Neural progenitor cell (in vitro differentiated cells): ENCODE measurements at regions not wholly inside any gene's neighbourhood (a gene's known extent, or its start where the extent isn't known, plus 50 kb on each side); places are given as distances from the start of the nearest gene placed in this dataset.
"Not testable (repeated sequence)": the region's sequence is repeated elsewhere in the genome, so short reads cannot be mapped to it uniquely, and the experiment has no call there.

Experiments
- DNase-seq: peaks from one replicate; pipeline ENCODE4 v3.0.0-alpha.2; 2016; ENCODE audit warnings: low spot score
- H2AFZ ChIP-seq: fragments of 200-600 bp; sonication (generic); replicated peaks from 2 replicates; pipeline ENCODE4 v1.6.1; 2016; ENCODE audit warnings: antibody characterized with exemption
- H3F3A ChIP-seq: fragments of 200-600 bp; sonication (generic); 2 replicates; pipeline ENCODE4 v1.6.1; 2016; ENCODE audit warnings: antibody characterized with exemption, low read depth
- H3K27ac ChIP-seq: fragments of 200-600 bp; sonication (generic); 2 replicates; pipeline ENCODE4 v1.5.1; 2016; ENCODE audit warnings: mild to moderate bottlenecking
- H3K27me3 ChIP-seq: fragments of 200-600 bp; sonication (generic); 2 replicates; pipeline ENCODE4 v1.6.1; 2016; ENCODE audit warnings: mild to moderate bottlenecking, moderate library complexity
- H3K36me3 ChIP-seq: fragments of 200-600 bp; sonication (generic); 2 replicates; pipeline ENCODE4 v1.5.1; 2016
- H3K4me1 ChIP-seq: fragments of 200-600 bp; sonication (generic); 2 replicates; pipeline ENCODE4 v1.6.1; 2016; ENCODE audit warnings: mixed run types
- H3K4me2 ChIP-seq: fragments of 200-600 bp; sonication (generic); 2 replicates; pipeline ENCODE4 v1.6.1; 2016
- H3K4me3 ChIP-seq: fragments of 200-600 bp; sonication (generic); 2 replicates; pipeline ENCODE4 v1.5.1; 2016
- H3K79me2 ChIP-seq: fragments of 200-600 bp; sonication (generic); 2 replicates; pipeline ENCODE4 v1.6.1; 2016; ENCODE audit warnings: low read depth
- H3K9ac ChIP-seq: fragments of 200-600 bp; sonication (generic); 2 replicates; pipeline ENCODE4 v1.6.1; 2016
- H3K9me3 ChIP-seq: fragments of 200-600 bp; sonication (generic); 2 replicates; pipeline ENCODE4 v1.5.1; 2016; ENCODE audit warnings: low read depth
- H4K20me1 ChIP-seq: fragments of 200-600 bp; sonication (generic); 2 replicates; pipeline ENCODE4 v1.6.1; 2016; ENCODE audit warnings: low read depth
- H3K27ac Mint-ChIP-seq: 3 replicates; pipeline ENCODE4 v1.8.0; 2021; ENCODE audit warnings: mixed read lengths
- H3K27me3 Mint-ChIP-seq: 2 replicates; pipeline ENCODE4 v1.8.0; 2022; ENCODE audit warnings: low read depth, mild to moderate bottlenecking, inconsistent platforms, moderate library complexity, mixed read lengths; ENCODE audit not compliant: insufficient read depth
- H3K36me3 Mint-ChIP-seq: 3 replicates; pipeline ENCODE4 v1.8.0; 2021; ENCODE audit warnings: mixed read lengths
- H3K4me1 Mint-ChIP-seq: 3 replicates; pipeline ENCODE4 v1.8.0; 2021; ENCODE audit warnings: mixed read lengths
- H3K4me3 Mint-ChIP-seq: 3 replicates; pipeline ENCODE4 v1.8.0; 2021; ENCODE audit warnings: mild to moderate bottlenecking, moderate library complexity, mixed read lengths
- H3K9me3 Mint-ChIP-seq: 3 replicates; pipeline ENCODE4 v1.8.0; 2020; ENCODE audit warnings: mixed read lengths
- CTCF ChIP-seq: fragments of 200-600 bp; sonication (generic); IDR thresholded peaks from 2 replicates; pipeline ENCODE4 v1.5.1; 2017; ENCODE audit warnings: antibody characterized with exemption, mild to moderate bottlenecking
- EZH2 ChIP-seq: fragments of 200-600 bp; sonication (generic); IDR thresholded peaks from 2 replicates; pipeline ENCODE4 v1.6.1; 2017; ENCODE audit warnings: antibody characterized with exemption, mild to moderate bottlenecking, moderate library complexity
- EZH2phosphoT487 ChIP-seq: fragments of 200-600 bp; sonication (generic); IDR thresholded peaks from 2 replicates; pipeline ENCODE4 v1.6.1; 2017; ENCODE audit warnings: antibody characterized with exemption

GRCh38 chr7:118902600-118902999, 678.1 kb downstream of the ANKRD7 start:
- H3K36me3 Mint-ChIP-seq: no peaks in the 10 kb centered on the region
- H3K9me3 ChIP-seq: no peaks in the 10 kb centered on the region
- H3K4me1 ChIP-seq: no peaks in the 10 kb centered on the region
- H3K27ac ChIP-seq: no peak overlapping the region
- H3K4me2 ChIP-seq: no peak overlapping the region
- H3K27me3 Mint-ChIP-seq: peaks cover under 1% of the 10 kb centered on the region
- no peak overlapping the region for H3K27ac Mint-ChIP-seq
- no peaks in the 10 kb centered on the region for H3K79me2 ChIP-seq
- no peak overlapping the region for H3K4me3 ChIP-seq
- H3K36me3 ChIP-seq: no peaks in the 10 kb centered on the region
- TF ChIP-seq EZH2 (no peak), EZH2phosphoT487 (no peak), CTCF (no peak)
- H3K4me1 Mint-ChIP-seq: no peaks in the 10 kb centered on the region
- H3K4me3 Mint-ChIP-seq: no peak overlapping the region
- no peak overlapping the region for H3K9ac ChIP-seq
- no peak overlapping the region for H2AFZ ChIP-seq
- DNase-seq: no peak
- no peaks in the 10 kb centered on the region for H3K9me3 Mint-ChIP-seq
- H4K20me1 ChIP-seq: no peaks in the 10 kb centered on the region
- H3K27me3 ChIP-seq: no peaks in the 10 kb centered on the region
- no peaks in the 10 kb centered on the region for H3F3A ChIP-seq

GRCh38 chr7:118907911-118908527, 683.5 kb downstream of the ANKRD7 start:
- no peaks in the 10 kb centered on the region for H3K36me3 Mint-ChIP-seq
- no peak overlapping the region for H3K4me3 Mint-ChIP-seq
- H3K4me1 Mint-ChIP-seq: no peaks in the 10 kb centered on the region

GRCh38 chr7:118916120-118916519, 691.6 kb downstream of the ANKRD7 start:
- not testable (repeated sequence) for H4K20me1 ChIP-seq, H3F3A ChIP-seq, H3K4me3 Mint-ChIP-seq, H3K36me3 ChIP-seq, H3K27ac Mint-ChIP-seq, H3K27me3 ChIP-seq, DNase-seq, H3K79me2 ChIP-seq, H2AFZ ChIP-seq, H3K27ac ChIP-seq, H3K4me1 ChIP-seq, H3K9ac ChIP-seq, H3K4me3 ChIP-seq, H3K4me2 ChIP-seq, H3K36me3 Mint-ChIP-seq, H3K27me3 Mint-ChIP-seq, H3K4me1 Mint-ChIP-seq, H3K9me3 ChIP-seq, H3K9me3 Mint-ChIP-seq

More at GRCh38 chr7:118907911-118908527, 683.5 kb downstream of the ANKRD7 start:
- Histone ChIP-seq H3F3A (no peaks in the 10 kb centered on the region), H3K4me2 (no peak overlapping the region), H3K36me3 (no peaks in the 10 kb centered on the region), H3K9me3 (no peaks in the 10 kb centered on the region), H3K9ac (no peak overlapping the region), H3K4me1 (no peaks in the 10 kb centered on the region), H4K20me1 (no peaks in the 10 kb centered on the region), H3K27me3 (no peaks in the 10 kb centered on the region), H3K27ac (no peak overlapping the region), H3K79me2 (no peaks in the 10 kb centered on the region), H3K4me3 (no peak overlapping the region), H2AFZ (no peak overlapping the region)
- H3K9me3 Mint-ChIP-seq: no peaks in the 10 kb centered on the region
- no peak for DNase-seq
- H3K27ac Mint-ChIP-seq: no peak overlapping the region
- no peaks in the 10 kb centered on the region for H3K27me3 Mint-ChIP-seq
- TF ChIP-seq EZH2: no peak

- H3K79me2 ChIP-seq: no peaks in the 10 kb centered on the region
- no peaks in the 10 kb centered on the region for H3K36me3 ChIP-seq
- H3K27ac ChIP-seq: no peak overlapping the region
- Mint-ChIP-seq H3K4me3 (no peak overlapping the region), H3K27me3 (no peaks in the 10 kb centered on the region), H3K4me1 (no peaks in the 10 kb centered on the region), H3K9me3 (peaks cover 8% of the 10 kb centered on the region), H3K36me3 (no peaks in the 10 kb centered on the region), H3K27ac (no peak overlapping the region)
- no peak overlapping the region for H3K4me2 ChIP-seq
- DNase-seq: no peak
- H3K9ac ChIP-seq: no peak overlapping the region
- no peaks in the 10 kb centered on the region for H3K27me3 ChIP-seq
- no peaks in the 10 kb centered on the region for H3F3A ChIP-seq
- H4K20me1 ChIP-seq: no peaks in the 10 kb centered on the region
- no peak overlapping the region for H2AFZ ChIP-seq
- no peak overlapping the region for H3K4me3 ChIP-seq
- TF ChIP-seq CTCF (peak; percentile 59), EZH2phosphoT487 (no peak), EZH2 (no peak)
- no peaks in the 10 kb centered on the region for H3K9me3 ChIP-seq
- no peaks in the 10 kb centered on the region for H3K4me1 ChIP-seq
Observed at GRCh38 chr7:118918556-118918955, 694.1 kb downstream of the ANKRD7 start.
